Spinal cord (tissue), 9 donors: ENCODE measurements at regions not wholly inside any gene's neighbourhood (a gene's known extent, or its start where the extent isn't known, plus 50 kb on each side); places are given as distances from the start of the nearest gene placed in this dataset.

ENCODE experiments used
- DNase-seq, 6 donors: peaks; one replicate each; pipeline versions ENCODE4 v3.0.0 to v3.0.0-alpha.2; 2013 to 2015; ENCODE audit warnings: low spot score in 6 of 6, low read depth in 4 of 6
- H3K27ac ChIP-seq: one replicate; pipeline ENCODE4 v1.5.1; 2013; ENCODE audit warnings: low read depth, low read length, control low read depth
- H3K27me3 ChIP-seq: one replicate; pipeline ENCODE4 v1.6.1; 2013; ENCODE audit warnings: low read length; ENCODE audit not compliant: control insufficient read depth, insufficient read depth
- H3K36me3 ChIP-seq: one replicate; pipeline ENCODE4 v1.6.1; 2013; ENCODE audit warnings: low read length; ENCODE audit not compliant: control insufficient read depth, insufficient read depth
- H3K4me1 ChIP-seq: one replicate; pipeline ENCODE4 v1.6.1; 2013; ENCODE audit warnings: low read length; ENCODE audit not compliant: control insufficient read depth, insufficient read depth
- H3K4me3 ChIP-seq: one replicate; pipeline ENCODE4 v1.5.1; 2013; ENCODE audit warnings: low read depth, low read length, control low read depth
- H3K9me3 ChIP-seq: one replicate; pipeline ENCODE4 v1.6.1; 2013; ENCODE audit warnings: low read length; ENCODE audit not compliant: control insufficient read depth, insufficient read depth
- WGBS: methylation state at CpG from one replicate; pipeline ENCODE4 v1.1.5; 2013; ENCODE audit warnings: missing lambda C conversion rate; ENCODE audit not compliant: insufficient coverage; 5-methylcytosine and 5-hydroxymethylcytosine counted together
- donor health status: healthy.

GRCh38 chr9:82695704-82696103 is 367.2 kb downstream of the RASEF start:
- Histone ChIP-seq H3K27ac (no peak overlapping the region), H3K4me1 (no peaks in the 10 kb centered on the region), H3K36me3 (no peaks in the 10 kb centered on the region), H3K4me3 (no peak overlapping the region), H3K9me3 (peaks cover 3% of the 10 kb centered on the region), H3K27me3 (no peaks in the 10 kb centered on the region)
- WGBS: 65% methylated on average over 3 of the region's 3 CpGs
- no peak for DNase-seq

GRCh38 chr9:82706786-82707185 is 356.2 kb downstream of the RASEF start:
- Histone ChIP-seq H3K4me3 (no peak overlapping the region), H3K27ac (no peak overlapping the region), H3K9me3 (no peaks in the 10 kb centered on the region), H3K27me3 (no peaks in the 10 kb centered on the region), H3K4me1 (no peaks in the 10 kb centered on the region), H3K36me3 (no peaks in the 10 kb centered on the region)
- 70% methylated on average over 2 of the region's 5 CpGs for WGBS
- DNase-seq: no peak

GRCh38 chr9:82716821-82717220 is 346.1 kb downstream of the RASEF start:
- Histone ChIP-seq H3K36me3 (no peaks in the 10 kb centered on the region), H3K27ac (no peak overlapping the region), H3K4me3 (no peak overlapping the region), H3K9me3 (no peaks in the 10 kb centered on the region), H3K27me3 (no peaks in the 10 kb centered on the region), H3K4me1 (no peaks in the 10 kb centered on the region)
- no CpG with 5 or more reads among the region's 2 CpGs for WGBS
- DNase-seq: no peak

- Histone ChIP-seq H3K27ac (no peak overlapping the region), H3K4me3 (no peak overlapping the region), H3K36me3 (no peaks in the 10 kb centered on the region), H3K27me3 (no peaks in the 10 kb centered on the region), H3K4me1 (no peaks in the 10 kb centered on the region), H3K9me3 (no peaks in the 10 kb centered on the region)
- WGBS: no CpG with 5 or more reads among the region's 1 CpG
- DNase-seq: no peak
Observed at GRCh38 chr9:82720515-82720914, 342.4 kb downstream of the RASEF start.

- Histone ChIP-seq H3K36me3 (no peaks in the 10 kb centered on the region), H3K27me3 (no peaks in the 10 kb centered on the region), H3K27ac (no peak overlapping the region), H3K4me3 (no peak overlapping the region), H3K9me3 (no peaks in the 10 kb centered on the region), H3K4me1 (no peaks in the 10 kb centered on the region)
- WGBS: no CpG with 5 or more reads among the region's 1 CpG
- no peak for DNase-seq
Observed at GRCh38 chr9:82721593-82721992, 341.3 kb downstream of the RASEF start.

GRCh38 chr9:82722051-82722450 is 340.9 kb downstream of the RASEF start:
- WGBS: no CpG with 5 or more reads among the region's 1 CpG
- H3K27ac ChIP-seq: no peak overlapping the region

GRCh38 chr9:82722561-82722960 is 340.4 kb downstream of the RASEF start:
- WGBS: no CpG with 5 or more reads among the region's 2 CpGs
- H3K9me3 ChIP-seq: no peaks in the 10 kb centered on the region
- no peak overlapping the region for H3K4me3 ChIP-seq
- no peaks in the 10 kb centered on the region for H3K36me3 ChIP-seq
- no peaks in the 10 kb centered on the region for H3K27me3 ChIP-seq
- H3K27ac ChIP-seq: no peak overlapping the region
- no peaks in the 10 kb centered on the region for H3K4me1 ChIP-seq
- DNase-seq: no peak

More at GRCh38 chr9:82722051-82722450, 340.9 kb downstream of the RASEF start:
- no peak for DNase-seq
- Histone ChIP-seq H3K27me3 (no peaks in the 10 kb centered on the region), H3K9me3 (no peaks in the 10 kb centered on the region), H3K4me1 (no peaks in the 10 kb centered on the region), H3K36me3 (no peaks in the 10 kb centered on the region), H3K4me3 (no peak overlapping the region)

GRCh38 chr9:82726424-82727276 is 336.3 kb downstream of the RASEF start:
- no peaks in the 10 kb centered on the region for H3K36me3 ChIP-seq
- no peaks in the 10 kb centered on the region for H3K4me1 ChIP-seq
- no peaks in the 10 kb centered on the region for H3K9me3 ChIP-seq
- no peak overlapping the region for H3K4me3 ChIP-seq
- no peak overlapping the region for H3K27ac ChIP-seq
- H3K27me3 ChIP-seq: no peaks in the 10 kb centered on the region
- 60% methylated on average over 3 of the region's 6 CpGs for WGBS
- DNase-seq: no peak

GRCh38 chr9:82729141-82729540 is 333.8 kb downstream of the RASEF start:
- WGBS: 100% methylated on average over 1 of the region's 6 CpGs
- DNase-seq: no peak
- Histone ChIP-seq H3K36me3 (no peaks in the 10 kb centered on the region), H3K9me3 (no peaks in the 10 kb centered on the region), H3K27ac (no peak overlapping the region), H3K4me3 (no peak overlapping the region), H3K27me3 (no peaks in the 10 kb centered on the region), H3K4me1 (no peaks in the 10 kb centered on the region)

- WGBS: no CpG with 5 or more reads among the region's 1 CpG
- no peaks in the 10 kb centered on the region for H3K4me1 ChIP-seq
Observed at GRCh38 chr9:82729991-82730589, 332.9 kb downstream of the RASEF start.

More at GRCh38 chr9:82729991-82730589, 332.9 kb downstream of the RASEF start:
- Histone ChIP-seq H3K27me3 (no peaks in the 10 kb centered on the region), H3K36me3 (no peaks in the 10 kb centered on the region), H3K27ac (no peak overlapping the region), H3K9me3 (no peaks in the 10 kb centered on the region), H3K4me3 (no peak overlapping the region)
- no peak for DNase-seq
